ENCODE measurements at regions not wholly inside any gene's neighbourhood (a gene's known extent, or its start where the extent isn't known, plus 50 kb on each side); places are given as distances from the start of the nearest gene placed in this dataset.

GRCh38 chr12:89108265-89108664 is 244.0 kb downstream of the DUSP6 start:
- Mint-ChIP-seq H3K36me3 (ENCODE audit: low read depth) (no peaks in the 10 kb centered on the region), H3K27me3 (ENCODE audit: insufficient read depth) (no peaks in the 10 kb centered on the region), H3K4me3 (no peak overlapping the region), H3K27ac (no peak overlapping the region), H3K4me1 (no peaks in the 10 kb centered on the region), H3K9me3 (no peaks in the 10 kb centered on the region)
- no peaks in the 10 kb centered on the region for H3K36me3 ChIP-seq (ENCODE audit: control insufficient read depth, insufficient read depth, low read length)
- H3K27me3 ChIP-seq (ENCODE audit: control insufficient read depth, insufficient read depth, low read length, poor library complexity, severe bottlenecking): no peaks in the 10 kb centered on the region
- no peaks in the 10 kb centered on the region for H3K4me1 ChIP-seq (ENCODE audit: control insufficient read depth, insufficient read depth, low read length)
- H3K9ac ChIP-seq (ENCODE audit: extremely low read depth, low read length, poor library complexity, severe bottlenecking): no peak overlapping the region
- no peak for TF ChIP-seq CTCF (conservative IDR thresholded peaks at IDR 0.05)
- H3K9me3 ChIP-seq (ENCODE audit: control insufficient read depth, low read length): no peaks in the 10 kb centered on the region
- no peak for DNase-seq
- 94% methylated on average over 2 of the region's 2 CpGs; no CpG with 5 or more reads in 1 of the 2 experiments for WGBS, 2 experiments (ENCODE audit: insufficient coverage in 1 of 2, insufficient read length in 1 of 2)
- no peak overlapping the region for H3K27ac ChIP-seq (ENCODE audit: low read depth, low read length)
- no peak overlapping the region for H3K4me3 ChIP-seq (ENCODE audit: low read length)

- Histone ChIP-seq H3K27ac (ENCODE audit: low read depth, low read length) (no peak overlapping the region), H3K4me1 (ENCODE audit: control insufficient read depth, insufficient read depth, low read length) (no peaks in the 10 kb centered on the region), H3K4me3 (ENCODE audit: low read length) (no peak overlapping the region), H3K9me3 (ENCODE audit: control insufficient read depth, low read length) (no peaks in the 10 kb centered on the region), H3K36me3 (ENCODE audit: control insufficient read depth, insufficient read depth, low read length) (no peaks in the 10 kb centered on the region), H3K27me3 (ENCODE audit: control insufficient read depth, insufficient read depth, low read length, poor library complexity, severe bottlenecking) (no peaks in the 10 kb centered on the region), H3K9ac (ENCODE audit: extremely low read depth, low read length, poor library complexity, severe bottlenecking) (no peak overlapping the region)
- TF ChIP-seq CTCF (conservative IDR thresholded peaks at IDR 0.05): no peak
- no peak for DNase-seq
- Mint-ChIP-seq H3K27ac (no peak overlapping the region), H3K9me3 (no peaks in the 10 kb centered on the region), H3K4me3 (no peak overlapping the region), H3K27me3 (ENCODE audit: insufficient read depth) (no peaks in the 10 kb centered on the region), H3K4me1 (no peaks in the 10 kb centered on the region), H3K36me3 (ENCODE audit: low read depth) (no peaks in the 10 kb centered on the region)
- WGBS, 2 experiments (ENCODE audit: insufficient coverage in 1 of 2, insufficient read length in 1 of 2): 96% methylated on average over 4 to 5 of the region's 5 CpGs
These were observed 245.4 kb downstream of the DUSP6 start for GRCh38 chr12:89106950-89107349.

- H3K9me3 ChIP-seq (ENCODE audit: control insufficient read depth, low read length): no peaks in the 10 kb centered on the region
- H3K27ac Mint-ChIP-seq: no peak overlapping the region
- no peaks in the 10 kb centered on the region for H3K36me3 ChIP-seq (ENCODE audit: control insufficient read depth, insufficient read depth, low read length)
- WGBS, 2 experiments (ENCODE audit: insufficient coverage in 1 of 2, insufficient read length in 1 of 2): 94 to 100% methylated on average over 1 of the region's 1 CpG
- peaks cover 3% of the 10 kb centered on the region for H3K4me1 ChIP-seq (ENCODE audit: control insufficient read depth, insufficient read depth, low read length)
- DNase-seq: no peak
- no peaks in the 10 kb centered on the region for H3K27me3 ChIP-seq (ENCODE audit: control insufficient read depth, insufficient read depth, low read length, poor library complexity, severe bottlenecking)
- H3K4me1 Mint-ChIP-seq: peaks cover 12% of the 10 kb centered on the region
- H3K27me3 Mint-ChIP-seq (ENCODE audit: insufficient read depth): no peaks in the 10 kb centered on the region
- H3K4me3 ChIP-seq (ENCODE audit: low read length): no peak overlapping the region
- TF ChIP-seq CTCF (conservative IDR thresholded peaks at IDR 0.05): no peak
- no peak overlapping the region for H3K9ac ChIP-seq (ENCODE audit: extremely low read depth, low read length, poor library complexity, severe bottlenecking)
- H3K9me3 Mint-ChIP-seq: no peaks in the 10 kb centered on the region
- H3K27ac ChIP-seq (ENCODE audit: low read depth, low read length): no peak overlapping the region
- H3K4me3 Mint-ChIP-seq: no peak overlapping the region
- no peaks in the 10 kb centered on the region for H3K36me3 Mint-ChIP-seq (ENCODE audit: low read depth)
These were observed 247.1 kb downstream of the DUSP6 start for GRCh38 chr12:89105243-89105642.
